Peyer's patch (tissue), 4 donors: ENCODE measurements at regions not wholly inside any gene's neighbourhood (a gene's known extent, or its start where the extent isn't known, plus 50 kb on each side); places are given as distances from the start of the nearest gene placed in this dataset.

ENCODE experiments used
- CTCF ChIP-seq, 6 experiments: fragments of 450-650 bp in 4 of 6; fragments of 200-600 bp in 2 of 6; sonication (generic) in 1 of 6; IDR thresholded peaks; one replicate each; pipeline ENCODE4 v1.5.1; 2017 to 2019; ENCODE audit warnings: antibody characterized with exemption in 6 of 6, mild to moderate bottlenecking in 3 of 6, moderate library complexity in 1 of 6
- POLR2A ChIP-seq, 2 donors: fragments of 450-650 bp; IDR thresholded peaks; one replicate each; pipeline ENCODE4 v1.5.1; 2017; ENCODE audit warnings: antibody characterized with exemption in 2 of 2, mild to moderate bottlenecking in 2 of 2, moderate library complexity in 2 of 2

- TF ChIP-seq CTCF (IDR thresholded peaks at IDR 0.05) (no peak), POLR2A (IDR thresholded peaks at IDR 0.05) (no peak)
These were observed 79.3 kb upstream of the CBLN2 start for GRCh38 chr18:72623444-72623843.
